D721Med (cell line): ENCODE measurements at regions not wholly inside any gene's neighbourhood (a gene's known extent, or its start where the extent isn't known, plus 50 kb on each side); places are given as distances from the start of the nearest gene placed in this dataset.

Source experiments
- DNase-seq: peaks from one replicate; pipeline ENCODE4 v3.0.0; 2011; ENCODE audit warnings: low spot score; ENCODE audit not compliant: insufficient read length
- FAIRE-seq: peaks from 2 replicates; lab custom pipeline; 2011; peaks lifted over from hg19 to GRCh38; lab: Jason Lieb, UNC
- TF ChIP-seq, protein P1 (sequence below): IDR thresholded peaks from 2 replicates; pipeline ENCODE4 v1.5.1; 2012; ENCODE audit warnings: mild to moderate bottlenecking, control low read depth; ENCODE audit not compliant: insufficient read depth; ENCODE audit errors: missing control alignments

DNA sequence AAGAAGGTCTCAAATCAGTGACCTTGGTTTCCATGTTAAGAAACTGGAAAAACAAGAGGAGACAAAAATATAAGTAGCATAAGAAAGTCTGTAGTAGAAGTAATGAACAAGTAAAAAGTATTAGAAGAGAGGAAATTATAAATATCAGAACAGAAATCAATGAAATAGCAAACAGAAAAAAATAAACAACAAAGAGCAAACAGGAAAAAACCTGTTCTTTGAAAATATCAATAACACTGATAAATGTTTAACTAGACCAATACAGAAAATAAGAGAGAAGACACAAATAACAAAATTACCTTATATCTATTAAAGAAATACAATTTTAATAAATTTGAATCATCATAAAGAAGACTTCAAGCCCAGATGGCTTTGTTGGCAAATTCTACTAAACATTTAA is 113.3 kb downstream of the MAIP1 start:
- DNase-seq = no peak
- TF ChIP-seq, protein P1, sequence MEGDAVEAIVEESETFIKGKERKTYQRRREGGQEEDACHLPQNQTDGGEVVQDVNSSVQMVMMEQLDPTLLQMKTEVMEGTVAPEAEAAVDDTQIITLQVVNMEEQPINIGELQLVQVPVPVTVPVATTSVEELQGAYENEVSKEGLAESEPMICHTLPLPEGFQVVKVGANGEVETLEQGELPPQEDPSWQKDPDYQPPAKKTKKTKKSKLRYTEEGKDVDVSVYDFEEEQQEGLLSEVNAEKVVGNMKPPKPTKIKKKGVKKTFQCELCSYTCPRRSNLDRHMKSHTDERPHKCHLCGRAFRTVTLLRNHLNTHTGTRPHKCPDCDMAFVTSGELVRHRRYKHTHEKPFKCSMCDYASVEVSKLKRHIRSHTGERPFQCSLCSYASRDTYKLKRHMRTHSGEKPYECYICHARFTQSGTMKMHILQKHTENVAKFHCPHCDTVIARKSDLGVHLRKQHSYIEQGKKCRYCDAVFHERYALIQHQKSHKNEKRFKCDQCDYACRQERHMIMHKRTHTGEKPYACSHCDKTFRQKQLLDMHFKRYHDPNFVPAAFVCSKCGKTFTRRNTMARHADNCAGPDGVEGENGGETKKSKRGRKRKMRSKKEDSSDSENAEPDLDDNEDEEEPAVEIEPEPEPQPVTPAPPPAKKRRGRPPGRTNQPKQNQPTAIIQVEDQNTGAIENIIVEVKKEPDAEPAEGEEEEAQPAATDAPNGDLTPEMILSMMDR = no peak
- FAIRE-seq = no peak

DNA sequence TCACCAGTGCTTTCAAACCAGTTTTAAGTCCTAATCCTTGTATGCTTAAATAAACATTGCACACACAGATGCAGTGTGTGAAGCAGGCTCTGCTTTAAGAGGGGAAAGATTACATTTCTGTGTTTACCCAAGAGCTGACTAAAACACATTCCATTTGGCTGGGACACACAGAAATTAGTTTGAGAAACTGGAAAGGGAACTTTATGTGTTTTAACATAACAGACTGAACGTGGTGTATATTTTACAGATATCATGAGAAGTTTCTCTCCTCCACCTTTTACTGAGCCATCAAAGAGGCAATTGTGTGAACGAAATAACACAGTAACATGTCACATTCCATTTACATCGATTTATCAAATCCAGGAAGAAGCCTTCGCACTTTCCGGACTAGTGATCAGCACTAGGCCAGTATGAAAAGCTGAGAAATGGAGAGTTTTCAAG is 121.8 kb downstream of the MAIP1 start:
- FAIRE-seq (no peak), DNase-seq (no peak)
- TF ChIP-seq, protein P1 = no peak

GRCh38 chr2:200077838-200078237 is 122.5 kb downstream of the MAIP1 start:
- FAIRE-seq (no peak), DNase-seq (no peak)
- TF ChIP-seq, protein P1 = no peak

GRCh38 chr2:200079356-200079755 is 124.0 kb downstream of the MAIP1 start:
- TF ChIP-seq, protein P1 = no peak
- DNase-seq (no peak), FAIRE-seq (no peak)

- TF ChIP-seq, protein P1 = no peak
- DNase-seq (peak; percentile 46), FAIRE-seq (peak; percentile 16)
Observed at GRCh38 chr2:200081236-200081635, 125.9 kb downstream of the MAIP1 start.

- TF ChIP-seq, protein P1 = no peak
- DNase-seq (no peak), FAIRE-seq (no peak)
Observed at GRCh38 chr2:200081811-200082210, 126.4 kb downstream of the MAIP1 start.

- FAIRE-seq (no peak), DNase-seq (no peak)
- TF ChIP-seq, protein P1 = no peak
Observed at GRCh38 chr2:200084036-200084435, 128.7 kb downstream of the MAIP1 start.
